IMR-90 (cell line): ENCODE measurements at regions not wholly inside any gene's neighbourhood (a gene's known extent, or its start where the extent isn't known, plus 50 kb on each side); places are given as distances from the start of the nearest gene placed in this dataset.

Source experiments
- ATAC-seq: fragments of 200-7000 bp; cut with Tn5 transposase; 2 replicates; pipeline ENCODE4 v1.9.1; 2020; ENCODE audit warnings: low read depth, mild to moderate bottlenecking, moderate library complexity
- BruUV-seq: library from RNA; stranded (reverse); fragments of 400-500 nt; replicated peaks from 2 replicates; lab custom pipeline; 2021; lab: Mats Ljungman, UMichigan
- CTCF ChIA-PET: fragments of 300-600 bp; formaldehyde crosslinking; extraction: SDS; loops from one replicate; lab custom pipeline; 2021; ENCODE audit warnings: antibody characterized with exemption; lab: Yijun Ruan, JAX
- POLR2A ChIA-PET: fragments of 300-600 bp; sonication (Branson Sonifier 250); formaldehyde crosslinking; loops from one replicate; lab custom pipeline; 2022; ENCODE audit warnings: antibody characterized with exemption; ENCODE audit not compliant: unreplicated experiment; lab: Charles Lee
- DNase-seq: peaks from one replicate; pipeline ENCODE4 v3.0.0; 2013
- H2AFZ ChIP-seq: replicated peaks from 2 replicates; pipeline ENCODE3; 2013; ENCODE audit warnings: low read length, mild to moderate bottlenecking; ENCODE audit not compliant: poor library complexity
- H2AK5ac ChIP-seq: 2 replicates; pipeline ENCODE4 v1.6.1; 2013; ENCODE audit warnings: low read depth, low read length, inconsistent platforms
- H2AK9ac ChIP-seq: replicated peaks from 2 replicates; pipeline ENCODE3; 2013; ENCODE audit warnings: mild to moderate bottlenecking, low read depth, low read length, moderate library complexity; ENCODE audit not compliant: poor library complexity
- H2BK120ac ChIP-seq: 2 replicates; pipeline ENCODE4 v1.6.1; 2013; ENCODE audit warnings: low read depth, low read length, inconsistent platforms
- H2BK15ac ChIP-seq: 3 replicates; pipeline ENCODE4 v1.6.1; 2013; ENCODE audit warnings: low read depth, low read length, inconsistent platforms
- H2BK20ac ChIP-seq: 2 replicates; pipeline ENCODE4 v1.6.1; 2013; ENCODE audit warnings: low read depth, mild to moderate bottlenecking, inconsistent platforms, low read length, moderate library complexity
- H2BK5ac ChIP-seq: 2 replicates; pipeline ENCODE4 v1.6.1; 2013; ENCODE audit warnings: mild to moderate bottlenecking, low read depth, low read length, inconsistent platforms; ENCODE audit not compliant: poor library complexity, severe bottlenecking
- H3K14ac ChIP-seq: replicated peaks from 2 replicates; pipeline ENCODE4 v1.6.1; 2013; ENCODE audit warnings: low read depth, low read length, inconsistent platforms
- H3K18ac ChIP-seq: 2 replicates; pipeline ENCODE4 v1.6.1; 2013; ENCODE audit warnings: low read depth, low read length, control low read depth
- H3K23ac ChIP-seq: 2 replicates; pipeline ENCODE4 v1.6.1; 2013; ENCODE audit warnings: low read depth, low read length, inconsistent platforms
- H3K27ac ChIP-seq: 2 replicates; pipeline ENCODE4 v1.5.1; 2013; ENCODE audit warnings: mild to moderate bottlenecking, control low read depth, low read length; ENCODE audit not compliant: insufficient read depth
- H3K27me3 ChIP-seq: 2 replicates; pipeline ENCODE4 v1.6.1; 2013; ENCODE audit warnings: low read length; ENCODE audit not compliant: control insufficient read depth, insufficient read depth
- H3K36me3 ChIP-seq: 2 replicates; pipeline ENCODE4 v1.6.1; 2013; ENCODE audit warnings: low read length, mixed read lengths; ENCODE audit not compliant: control insufficient read depth, insufficient read depth
- H3K4ac ChIP-seq: 2 replicates; pipeline ENCODE4 v1.6.1; 2013; ENCODE audit warnings: low read depth, low read length, inconsistent platforms
- H3K4me1 ChIP-seq: 2 replicates; pipeline ENCODE4 v1.6.1; 2013; ENCODE audit warnings: low read length, mixed read lengths; ENCODE audit not compliant: control insufficient read depth, insufficient read depth
- H3K4me2 ChIP-seq: 2 replicates; pipeline ENCODE4 v1.6.1; 2013; ENCODE audit warnings: low read depth, mild to moderate bottlenecking, control low read depth, low read length, moderate library complexity
- H3K4me3 ChIP-seq: 2 replicates; pipeline ENCODE4 v1.5.1; 2013; ENCODE audit warnings: low read depth, mild to moderate bottlenecking, control low read depth, low read length, moderate library complexity; ENCODE audit not compliant: insufficient read depth
- H3K56ac ChIP-seq: 2 replicates; pipeline ENCODE4 v1.6.1; 2013; ENCODE audit warnings: low read length, inconsistent platforms; ENCODE audit not compliant: insufficient read depth; ENCODE audit errors: extremely low read depth
- H3K79me1 ChIP-seq, 2 experiments: 2 replicates each; pipeline ENCODE4 v1.6.1; 2013; ENCODE audit warnings: low read length in 2 of 2, inconsistent platforms in 1 of 2, low read depth in 1 of 2
- H3K9ac ChIP-seq: 2 replicates; pipeline ENCODE4 v1.6.1; 2013; ENCODE audit warnings: low read depth, low read length, control low read depth
- H3K9me1 ChIP-seq: 2 replicates; pipeline ENCODE4 v1.6.1; 2013; ENCODE audit warnings: low read length, inconsistent platforms; ENCODE audit not compliant: insufficient read depth
- H3K9me3 ChIP-seq: 2 replicates; pipeline ENCODE4 v1.6.1; 2013; ENCODE audit warnings: low read length; ENCODE audit not compliant: control insufficient read depth, insufficient read depth
- H4K20me1 ChIP-seq: 2 replicates; pipeline ENCODE4 v1.6.1; 2013; ENCODE audit warnings: low read length, inconsistent platforms; ENCODE audit not compliant: insufficient read depth
- H4K5ac ChIP-seq: 2 replicates; pipeline ENCODE4 v1.6.1; 2013; ENCODE audit warnings: mild to moderate bottlenecking, low read depth, low read length, control low read depth
- H4K8ac ChIP-seq, 2 experiments: 2 replicates each; pipeline ENCODE4 v1.6.1; 2013; ENCODE audit warnings: low read depth in 2 of 2, low read length in 2 of 2, control low read depth in 1 of 2, inconsistent platforms in 1 of 2
- H4K91ac ChIP-seq: 2 replicates; pipeline ENCODE4 v1.6.1; 2013; ENCODE audit warnings: low read depth, low read length, inconsistent platforms; ENCODE audit not compliant: insufficient read depth
- WGBS, 2 experiments: methylation state at CpG; one replicate each; pipeline versions ENCODE4 v1.1.5 to v1.1.7; 2013; ENCODE audit warnings: missing lambda C conversion rate in 2 of 2; ENCODE audit not compliant: insufficient read length in 1 of 2; ENCODE audit errors: extremely low coverage in 2 of 2; 5-methylcytosine and 5-hydroxymethylcytosine counted together
- dilution Hi-C: fragments of 300-500 bp; cut with HindIII; formaldehyde crosslinking; loops from one replicate; pipeline ENCODE4 v1.14.3; 2018; ENCODE audit warnings: low sequenced_read_pairs; ENCODE audit not compliant: unreplicated experiment
- in situ Hi-C: fragments of 300-500 bp; cut with MboI; formaldehyde crosslinking; loops from 3 replicates; pipeline ENCODE4 v1.14.3; 2019; ENCODE audit warnings: low sequenced_read_pairs, inconsistent platforms, mixed read lengths
- intact Hi-C: fragments of 100-400 bp; cut with micrococcal nuclease; formaldehyde crosslinking; loops from 2 replicates; pipeline ENCODE4 v1.10.0; 2022
- TF ChIP-seq, protein P1 (sequence below): fragments of 150-350 bp; IDR thresholded peaks from 2 replicates; pipeline ENCODE4 v1.6.1; 2016; ENCODE audit warnings: low read depth, mild to moderate bottlenecking, low read length, moderate library complexity, borderline replicate concordance

DNA sequence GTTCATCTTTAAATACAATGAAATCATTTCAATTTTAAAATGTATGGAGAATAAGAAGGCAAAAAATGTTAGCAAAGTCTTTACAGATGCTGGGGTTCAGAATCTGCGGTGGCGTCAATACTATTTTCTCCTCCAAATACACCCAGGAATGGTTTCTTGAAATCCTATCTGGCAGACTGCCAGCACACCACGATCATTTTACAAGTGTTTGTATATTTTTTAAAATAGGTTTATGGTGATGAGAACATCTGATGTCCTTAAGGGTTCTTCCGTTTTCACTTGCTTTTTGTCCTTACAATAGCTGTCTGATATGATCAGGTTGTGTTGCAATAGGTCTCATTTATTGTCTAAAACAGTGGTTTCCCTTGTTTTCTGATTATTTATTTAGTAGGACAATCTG, 89.6 kb downstream of the CMPK2 start:
- ChIA-PET POLR2A (no interaction called here), CTCF (interaction anchor here (0.6 kb wide), 1 partner anchor 445 kb away, joined by 3 read pairs; no protein-coding TSS in a partner anchor)
- H4K91ac ChIP-seq, result no peak overlapping the region
- ATAC-seq (no peak), DNase-seq (no peak)
- no peaks in the 10 kb centered on the region for H4K20me1 ChIP-seq
- H2AK9ac ChIP-seq, result no peak overlapping the region
- no peak overlapping the region for H2AK5ac ChIP-seq
- H3K23ac ChIP-seq, result no peak overlapping the region
- no peaks in the 10 kb centered on the region for H3K9me3 ChIP-seq
- no peak overlapping the region for H3K4me3 ChIP-seq
- no peak overlapping the region for H3K14ac ChIP-seq
- TF ChIP-seq, protein P1, sequence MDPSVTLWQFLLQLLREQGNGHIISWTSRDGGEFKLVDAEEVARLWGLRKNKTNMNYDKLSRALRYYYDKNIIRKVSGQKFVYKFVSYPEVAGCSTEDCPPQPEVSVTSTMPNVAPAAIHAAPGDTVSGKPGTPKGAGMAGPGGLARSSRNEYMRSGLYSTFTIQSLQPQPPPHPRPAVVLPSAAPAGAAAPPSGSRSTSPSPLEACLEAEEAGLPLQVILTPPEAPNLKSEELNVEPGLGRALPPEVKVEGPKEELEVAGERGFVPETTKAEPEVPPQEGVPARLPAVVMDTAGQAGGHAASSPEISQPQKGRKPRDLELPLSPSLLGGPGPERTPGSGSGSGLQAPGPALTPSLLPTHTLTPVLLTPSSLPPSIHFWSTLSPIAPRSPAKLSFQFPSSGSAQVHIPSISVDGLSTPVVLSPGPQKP, result no peak
- H3K4me2 ChIP-seq, result no peak overlapping the region
- H3K18ac ChIP-seq, result no peak overlapping the region
- no TSS peak for BruUV-seq
- no peak overlapping the region for H2BK120ac ChIP-seq
- no peak overlapping the region for H2BK15ac ChIP-seq
- H2BK20ac ChIP-seq, result no peak overlapping the region
- H3K4me1 ChIP-seq, result peaks cover 2% of the 10 kb centered on the region; the same call in 1 of the 2 replicates
- no peaks in the 10 kb centered on the region for H3K36me3 ChIP-seq
- no peak overlapping the region for H3K27ac ChIP-seq
- intact Hi-C loops, result loop anchor here (10.0 kb wide), 2 partner anchors 591 to 861 kb away; no protein-coding TSS in a partner anchor
- H3K4ac ChIP-seq, result no peak overlapping the region
- no peak overlapping the region for H3K9ac ChIP-seq
- no peak overlapping the region for H2BK5ac ChIP-seq
- no peak overlapping the region for H2AFZ ChIP-seq
- dilution Hi-C loops, result no loop called here
- in situ Hi-C loops, result loop anchor here (5.0 kb wide), 1 partner anchor 424 kb away; no protein-coding TSS in a partner anchor
- H3K79me1 ChIP-seq, result no peaks in the 10 kb centered on the region
- no peaks in the 10 kb centered on the region for H3K9me1 ChIP-seq
- H4K5ac ChIP-seq, result no peak overlapping the region
- no peaks in the 10 kb centered on the region; the same call in 1 of the 2 replicates for H3K27me3 ChIP-seq
- no CpG with 5 or more reads among the region's 4 CpGs for WGBS, 2 experiments
- H3K56ac ChIP-seq, result no peak overlapping the region
- no peak overlapping the region for H4K8ac ChIP-seq
